Upper lobe of left lung (tissue), 6 donors: ENCODE measurements at regions not wholly inside any gene's neighbourhood (a gene's known extent, or its start where the extent isn't known, plus 50 kb on each side); places are given as distances from the start of the nearest gene placed in this dataset.

Experiments
- ATAC-seq, 2 donors: fragments of 200-7000 bp; cut with Tn5 transposase; one replicate each; pipeline ENCODE4 v1.9.1; 2022; ENCODE audit warnings: mild to moderate bottlenecking in 2 of 2, moderate library complexity in 2 of 2; ENCODE audit not compliant: low FRiP score in 2 of 2
- DNase-seq, 2 donors: peaks; one replicate each; pipeline ENCODE4 v3.0.0-alpha.2; 2019 to 2020
- H3K27ac ChIP-seq, 4 donors: fragments of 200-600 bp; sonication (generic); one replicate each; pipeline ENCODE4 v1.5.1; 2016 to 2019
- H3K27me3 ChIP-seq, 4 donors: fragments of 200-600 bp; sonication (generic); one replicate each; pipeline ENCODE4 v1.5.1; 2017 to 2019
- H3K36me3 ChIP-seq, 4 donors: fragments of 200-600 bp; sonication (generic); one replicate each; pipeline ENCODE4 v1.5.1; 2016 to 2019
- H3K4me1 ChIP-seq, 4 donors: fragments of 200-600 bp; sonication (generic); one replicate each; pipeline ENCODE4 v1.5.1; 2018 to 2019
- H3K4me3 ChIP-seq, 4 donors: fragments of 200-600 bp; sonication (generic); one replicate each; pipeline ENCODE4 v1.5.1; 2017 to 2019; ENCODE audit warnings: mild to moderate bottlenecking in 2 of 4, moderate library complexity in 1 of 4
- H3K9me3 ChIP-seq, 4 donors: fragments of 200-600 bp; sonication (generic); one replicate each; pipeline ENCODE4 v1.5.1; 2018 to 2019
- CTCF ChIP-seq, 6 experiments: fragments of 450-650 bp in 4 of 6; fragments of 200-600 bp in 2 of 6; sonication (generic) in 2 of 6; IDR thresholded peaks; one replicate each; pipeline ENCODE4 v1.5.1; 2016 to 2019; ENCODE audit warnings: antibody characterized with exemption in 6 of 6
- EP300 ChIP-seq, 4 donors: sonication (generic); formaldehyde crosslinking; IDR thresholded peaks; one replicate each; pipeline ENCODE4 v1.5.1; 2017; ENCODE audit warnings: antibody characterized with exemption in 4 of 4, control low read depth in 2 of 4
- POLR2A ChIP-seq, 4 donors: fragments of 450-650 bp; IDR thresholded peaks; one replicate each; pipeline ENCODE4 v1.5.1; 2016 to 2017; ENCODE audit warnings: antibody characterized with exemption in 4 of 4, mild to moderate bottlenecking in 2 of 4
- POLR2AphosphoS5 ChIP-seq, 2 donors: sonication (generic); formaldehyde crosslinking; IDR thresholded peaks; one replicate each; pipeline ENCODE4 v1.5.1; 2017; ENCODE audit warnings: antibody characterized with exemption in 2 of 2
- WGBS, 2 donors: methylation state at CpG; one replicate each; pipeline ENCODE4 v1.1.5; 2017 to 2018; 5-methylcytosine and 5-hydroxymethylcytosine counted together
- donor health status: DM: no; HTN: no; CAD: no; lungs with moderate emphysema.
- donor health status: DM: no; HTN: yes; CAD: no; lungs with severe emphysema.

- TF ChIP-seq EP300 (IDR thresholded peaks at IDR 0.05) (no peak), CTCF (IDR thresholded peaks at IDR 0.05) (no peak), POLR2AphosphoS5 (IDR thresholded peaks at IDR 0.05) (no peak), POLR2A (IDR thresholded peaks at IDR 0.05) (no peak)
- ATAC-seq (no peak), DNase-seq (no peak)
- Histone ChIP-seq H3K27me3 (no peaks in the 10 kb centered on the region), H3K4me3 (no peak overlapping the region), H3K9me3 (no peaks in the 10 kb centered on the region), H3K27ac (no peak overlapping the region), H3K4me1 (no peaks in the 10 kb centered on the region), H3K36me3 (no peaks in the 10 kb centered on the region)
- 72 to 73% methylated on average over 5 of the region's 5 CpGs for whole genome bisulfite sequencing, 2 donors
Observed at GRCh38 chr2:67219651-67220050, 177.5 kb upstream of the ETAA1 start.

- no peak for TF ChIP-seq EP300 (IDR thresholded peaks at IDR 0.05)
- no peak for TF ChIP-seq POLR2AphosphoS5 (IDR thresholded peaks at IDR 0.05)
- no peak for TF ChIP-seq POLR2A (IDR thresholded peaks at IDR 0.05)
- no peak for TF ChIP-seq CTCF (IDR thresholded peaks at IDR 0.05)
- no peak overlapping the region for H3K27ac ChIP-seq
- no peaks in the 10 kb centered on the region for H3K4me1 ChIP-seq
- no peak overlapping the region for H3K4me3 ChIP-seq
- DNase-seq (no peak), ATAC-seq (no peak)
- no peaks in the 10 kb centered on the region for H3K36me3 ChIP-seq
- 67 to 83% methylated on average over 4 of the region's 4 CpGs for WGBS, 2 donors
- no peaks in the 10 kb centered on the region for H3K9me3 ChIP-seq
- no peaks in the 10 kb centered on the region for H3K27me3 ChIP-seq
Observed at GRCh38 chr2:67221266-67221665, 175.9 kb upstream of the ETAA1 start.

GRCh38 chr2:67225287-67225973 is 171.7 kb upstream of the ETAA1 start:
- ATAC-seq (no peak), DNase-seq (no peak)
- TF ChIP-seq EP300 (IDR thresholded peaks at IDR 0.05) (no peak), CTCF (IDR thresholded peaks at IDR 0.05) (no peak), POLR2AphosphoS5 (IDR thresholded peaks at IDR 0.05) (no peak), POLR2A (IDR thresholded peaks at IDR 0.05) (no peak)
- Histone ChIP-seq H3K4me1 (no peaks in the 10 kb centered on the region), H3K4me3 (no peak overlapping the region), H3K27ac (no peak overlapping the region), H3K9me3 (no peaks in the 10 kb centered on the region), H3K27me3 (no peaks in the 10 kb centered on the region), H3K36me3 (no peaks in the 10 kb centered on the region)
- WGBS, 2 donors, result 87 to 90% methylated on average over 4 of the region's 4 CpGs

- Histone ChIP-seq H3K27me3 (no peaks in the 10 kb centered on the region), H3K9me3 (no peaks in the 10 kb centered on the region), H3K4me3 (no peak overlapping the region), H3K36me3 (no peaks in the 10 kb centered on the region), H3K4me1 (no peaks in the 10 kb centered on the region), H3K27ac (no peak overlapping the region)
- ATAC-seq, result no peak
- TF ChIP-seq POLR2AphosphoS5 (IDR thresholded peaks at IDR 0.05) (no peak), CTCF (IDR thresholded peaks at IDR 0.05) (no peak), EP300 (IDR thresholded peaks at IDR 0.05) (no peak), POLR2A (IDR thresholded peaks at IDR 0.05) (no peak)
- no peak for DNase-seq
Observed at GRCh38 chr2:67229706-67230105, 167.4 kb upstream of the ETAA1 start.

GRCh38 chr2:67232936-67233335 is 164.2 kb upstream of the ETAA1 start:
- Histone ChIP-seq H3K9me3 (no peaks in the 10 kb centered on the region), H3K4me3 (no peak overlapping the region), H3K36me3 (no peaks in the 10 kb centered on the region), H3K27ac (no peak overlapping the region), H3K27me3 (no peaks in the 10 kb centered on the region), H3K4me1 (no peaks in the 10 kb centered on the region)
- no peak for DNase-seq
- TF ChIP-seq CTCF (IDR thresholded peaks at IDR 0.05) (no peak), EP300 (IDR thresholded peaks at IDR 0.05) (no peak), POLR2AphosphoS5 (IDR thresholded peaks at IDR 0.05) (no peak), POLR2A (IDR thresholded peaks at IDR 0.05) (no peak)
- ATAC-seq, result no peak
- 79 to 93% methylated on average over 1 of the region's 1 CpG for WGBS, 2 donors
